Upper lobe of left lung (tissue), 4 donors: ENCODE measurements at regions not wholly inside any gene's neighbourhood (a gene's known extent, or its start where the extent isn't known, plus 50 kb on each side); places are given as distances from the start of the nearest gene placed in this dataset.

Experiments
- CTCF ChIP-seq, 6 experiments: fragments of 450-650 bp in 4 of 6; fragments of 200-600 bp in 2 of 6; sonication (generic) in 2 of 6; IDR thresholded peaks; one replicate each; pipeline ENCODE4 v1.5.1; 2016 to 2019; ENCODE audit warnings: antibody characterized with exemption in 6 of 6
- EP300 ChIP-seq, 4 donors: sonication (generic); formaldehyde crosslinking; IDR thresholded peaks; one replicate each; pipeline ENCODE4 v1.5.1; 2017; ENCODE audit warnings: antibody characterized with exemption in 4 of 4, control low read depth in 2 of 4
- POLR2A ChIP-seq, 4 donors: fragments of 450-650 bp; IDR thresholded peaks; one replicate each; pipeline ENCODE4 v1.5.1; 2016 to 2017; ENCODE audit warnings: antibody characterized with exemption in 4 of 4, mild to moderate bottlenecking in 2 of 4
- POLR2AphosphoS5 ChIP-seq, 2 donors: sonication (generic); formaldehyde crosslinking; IDR thresholded peaks; one replicate each; pipeline ENCODE4 v1.5.1; 2017; ENCODE audit warnings: antibody characterized with exemption in 2 of 2

GRCh38 chr19:27858981-27859581 lies 1353.9 kb downstream of the UQCRFS1 start:
- TF ChIP-seq POLR2A (IDR thresholded peaks at IDR 0.05): no peak
- no peak for TF ChIP-seq CTCF (IDR thresholded peaks at IDR 0.05)
- no peak for TF ChIP-seq EP300 (IDR thresholded peaks at IDR 0.05)
- TF ChIP-seq POLR2AphosphoS5 (IDR thresholded peaks at IDR 0.05): no peak
